ENCODE measurements at regions not wholly inside any gene's neighbourhood (a gene's known extent, or its start where the extent isn't known, plus 50 kb on each side); places are given as distances from the start of the nearest gene placed in this dataset.

DNA sequence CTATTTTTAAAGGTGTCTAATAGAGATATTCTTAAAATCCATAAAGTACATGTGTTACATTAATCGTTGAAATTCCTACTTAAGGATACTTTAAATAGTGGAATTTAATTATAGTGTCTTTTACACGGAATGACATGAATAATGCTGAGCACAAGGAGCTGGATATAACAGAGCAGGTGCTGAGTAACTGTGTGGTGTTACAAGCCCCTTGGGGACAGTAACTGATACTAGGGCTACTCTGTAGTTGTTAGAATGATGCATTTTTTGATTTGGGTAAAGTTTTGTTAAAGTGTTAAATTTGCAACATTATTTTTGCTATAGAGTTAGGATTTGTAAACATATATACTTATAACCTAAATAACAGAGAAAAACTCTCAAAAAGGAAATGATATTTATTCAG lies 1496.1 kb downstream of the OTOL1 start:
- no peak for ATAC-seq
- no peak overlapping the region for H3K27ac ChIP-seq (ENCODE audit: extremely low read depth, low read depth, low read length)
- in situ Hi-C loops (cut with MboI): no loop called here
- no peaks in the 10 kb centered on the region for H3K79me2 ChIP-seq (ENCODE audit: control insufficient read depth, insufficient read depth, low read length)
- no peaks in the 10 kb centered on the region for H4K20me1 ChIP-seq (replicated peaks; ENCODE audit: control insufficient read depth, insufficient read depth, low read length)
- intact Hi-C loops (cut with micrococcal nuclease): no loop called here
- CTCF ChIA-PET (ENCODE audit: low intra/inter-chr PET ratio): no interaction called here
- no peak for DNase-seq (ENCODE audit: extremely low read depth in 1 of 4, low spot score in 3 of 4)
- no peak for FAIRE-seq
- no peak overlapping the region for H3K4me3 ChIP-seq
- no peaks in the 10 kb centered on the region for H3K27me3 ChIP-seq (ENCODE audit: control insufficient read depth in 2 of 2, insufficient read depth in 2 of 2, low read length in 2 of 2)
- no TSS peak for BruUV-seq (replicated peaks)
- H3K9me1 ChIP-seq (ENCODE audit: control insufficient read depth, insufficient read depth, low read length): no peaks in the 10 kb centered on the region
- POLR2A ChIA-PET: no interaction called here
- no peak overlapping the region for H2AFZ ChIP-seq (ENCODE audit: low read depth, low read length)
- no peak overlapping the region for H3K9ac ChIP-seq (ENCODE audit: insufficient read depth in 1 of 2, low read depth in 2 of 2, low read length in 2 of 2)
- no peaks in the 10 kb centered on the region for H3K4me1 ChIP-seq (replicated peaks in 1 of 2; ENCODE audit: control insufficient read depth in 2 of 2, insufficient read depth in 2 of 2, low read length in 2 of 2)
- 0% methylated on average over 2 of the region's 2 CpGs for WGBS (ENCODE audit: insufficient coverage, low coverage, missing lambda C conversion rate)
- no peak overlapping the region for H3K4me2 ChIP-seq (ENCODE audit: insufficient read depth, low read length)
- H3K9me3 ChIP-seq (replicated peaks; ENCODE audit: control insufficient read depth, insufficient read depth, low read depth, low read length): no peaks in the 10 kb centered on the region
- no peaks in the 10 kb centered on the region for H3K36me3 ChIP-seq (ENCODE audit: control insufficient read depth, insufficient read depth, low read length)
- no peak for TF ChIP-seq WHSC1 (IDR thresholded peaks at IDR 0.05; ENCODE audit: low read length)
- TF ChIP-seq ZNF316 (IDR thresholded peaks at IDR 0.05): no peak
- TF ChIP-seq ZNF408 (CRISPR knock-in tag; IDR thresholded peaks at IDR 0.05; ENCODE audit: low read depth): no peak
- TF ChIP-seq PRDM10 (IDR thresholded peaks at IDR 0.05; ENCODE audit: partially characterized antibody): no peak
- TF ChIP-seq KDM5B (IDR thresholded peaks at IDR 0.05; ENCODE audit: insufficient replicate concordance, low read depth, low read length): no peak
- TF ChIP-seq, protein P1, sequence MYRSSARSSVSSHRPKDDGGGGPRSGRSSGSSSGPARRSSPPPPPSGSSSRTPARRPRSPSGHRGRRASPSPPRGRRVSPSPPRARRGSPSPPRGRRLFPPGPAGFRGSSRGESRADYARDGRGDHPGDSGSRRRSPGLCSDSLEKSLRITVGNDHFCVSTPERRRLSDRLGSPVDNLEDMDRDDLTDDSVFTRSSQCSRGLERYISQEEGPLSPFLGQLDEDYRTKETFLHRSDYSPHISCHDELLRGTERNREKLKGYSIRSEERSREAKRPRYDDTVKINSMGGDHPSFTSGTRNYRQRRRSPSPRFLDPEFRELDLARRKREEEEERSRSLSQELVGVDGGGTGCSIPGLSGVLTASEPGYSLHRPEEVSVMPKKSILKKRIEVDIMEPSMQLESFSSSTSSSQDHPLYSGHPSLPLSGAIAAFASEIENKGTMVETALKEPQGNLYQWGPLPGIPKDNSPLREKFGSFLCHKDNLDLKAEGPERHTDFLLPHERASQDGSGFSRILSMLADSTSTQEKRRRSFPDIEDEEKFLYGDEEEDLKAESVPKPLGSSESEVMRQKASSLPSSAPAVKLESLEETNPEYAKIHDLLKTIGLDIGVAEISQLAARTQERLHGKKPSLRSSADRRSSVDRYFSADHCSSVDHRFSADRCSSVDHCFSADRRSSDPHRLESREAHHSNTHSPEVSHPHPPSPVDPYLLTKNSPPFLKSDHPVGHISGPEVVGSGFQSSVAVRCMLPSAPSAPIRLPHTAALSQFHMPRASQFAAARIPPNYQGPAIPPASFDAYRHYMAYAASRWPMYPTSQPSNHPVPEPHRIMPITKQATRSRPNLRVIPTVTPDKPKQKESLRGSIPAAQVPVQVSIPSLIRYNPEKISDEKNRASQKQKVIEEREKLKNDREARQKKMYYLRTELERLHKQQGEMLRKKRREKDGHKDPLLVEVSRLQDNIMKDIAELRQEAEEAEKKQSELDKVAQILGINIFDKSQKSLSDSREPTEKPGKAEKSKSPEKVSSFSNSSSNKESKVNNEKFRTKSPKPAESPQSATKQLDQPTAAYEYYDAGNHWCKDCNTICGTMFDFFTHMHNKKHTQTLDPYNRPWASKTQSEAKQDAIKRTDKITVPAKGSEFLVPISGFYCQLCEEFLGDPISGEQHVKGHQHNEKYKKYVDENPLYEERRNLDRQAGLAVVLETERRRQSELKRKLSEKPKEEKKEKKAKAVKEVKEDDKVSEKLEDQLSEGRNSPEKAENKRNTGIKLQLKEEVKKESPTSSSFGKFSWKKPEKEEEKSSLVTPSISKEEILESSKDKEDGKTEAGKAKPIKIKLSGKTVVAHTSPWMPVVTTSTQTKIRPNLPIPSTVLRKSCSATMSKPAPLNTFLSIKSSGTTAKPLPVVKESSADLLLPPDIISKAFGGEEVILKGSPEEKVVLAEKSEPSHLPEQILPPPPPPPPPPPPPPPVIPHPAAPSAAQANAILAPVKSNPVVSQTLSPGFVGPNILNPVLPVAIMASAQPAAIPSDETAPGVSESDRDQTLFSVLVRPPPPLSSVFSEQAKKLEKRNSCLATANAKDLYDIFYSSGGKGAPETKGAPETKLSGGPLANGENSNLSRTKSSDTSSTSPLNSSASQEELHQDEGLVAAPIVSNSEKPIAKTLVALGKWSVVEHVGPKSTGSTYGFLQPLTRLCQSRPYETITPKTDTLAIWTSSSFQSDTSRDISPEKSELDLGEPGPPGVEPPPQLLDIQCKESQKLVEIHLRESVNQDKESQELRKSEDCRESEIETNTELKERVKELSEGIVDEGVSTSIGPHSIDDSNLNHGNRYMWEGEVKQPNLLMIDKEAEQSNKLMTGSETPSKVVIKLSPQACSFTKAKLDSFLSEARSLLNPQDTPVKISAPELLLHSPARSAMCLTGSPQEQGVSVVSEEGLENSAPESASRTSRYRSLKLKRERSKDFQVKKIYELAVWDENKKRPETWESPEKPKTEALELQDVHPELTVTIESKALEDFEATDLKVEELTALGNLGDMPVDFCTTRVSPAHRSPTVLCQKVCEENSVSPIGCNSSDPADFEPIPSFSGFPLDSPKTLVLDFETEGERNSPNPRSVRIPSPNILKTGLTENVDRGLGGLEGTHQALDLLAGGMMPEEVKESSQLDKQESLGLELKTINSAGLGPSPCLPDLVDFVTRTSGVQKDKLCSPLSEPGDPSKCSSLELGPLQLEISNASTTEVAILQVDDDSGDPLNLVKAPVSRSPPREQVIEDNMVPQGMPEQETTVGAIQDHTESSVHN (IDR thresholded peaks at IDR 0.05; ENCODE audit: borderline replicate concordance in 1 of 2, low read depth in 1 of 2): no peak
- TF ChIP-seq TRIM24 (IDR thresholded peaks at IDR 0.05): no peak
- no peak for TF ChIP-seq FUS (optimal IDR thresholded peaks at IDR 0.05; ENCODE audit: low read depth, low read length)
- no peak for TF ChIP-seq HDAC1 (IDR thresholded peaks at IDR 0.05)
- no peak for TF ChIP-seq TFE3 (CRISPR knock-in tag; IDR thresholded peaks at IDR 0.05)
- no peak for TF ChIP-seq NCOA6 (IDR thresholded peaks at IDR 0.05)
